GM12891 (cell line): ENCODE measurements at regions not wholly inside any gene's neighbourhood (a gene's known extent, or its start where the extent isn't known, plus 50 kb on each side); places are given as distances from the start of the nearest gene placed in this dataset.

Experiments used
- DNase-seq: peaks from one replicate; pipeline ENCODE4 v3.0.0; 2011; ENCODE audit warnings: low spot score; ENCODE audit not compliant: insufficient read length
- FAIRE-seq: peaks from 2 replicates; lab custom pipeline; 2011; peaks lifted over from hg19 to GRCh38; lab: Jason Lieb, UNC
- PAX5 ChIP-seq: IDR thresholded peaks from 2 replicates; pipeline ENCODE4 v1.6.1; 2011; ENCODE audit warnings: low read length, moderate library complexity, mild to moderate bottlenecking; ENCODE audit not compliant: insufficient read depth, severe bottlenecking
- POLR2A ChIP-seq: IDR thresholded peaks from 2 replicates; pipeline ENCODE4 v1.6.1; 2011; ENCODE audit warnings: low read depth, low read length, control low read depth
- POLR2AphosphoS5 ChIP-seq: IDR thresholded peaks from 2 replicates; pipeline ENCODE4 v1.6.1; 2011; ENCODE audit warnings: low read depth, low read length, control low read depth
- POU2F2 ChIP-seq: IDR thresholded peaks from 2 replicates; pipeline ENCODE4 v1.6.1; 2011; ENCODE audit warnings: low read depth, mild to moderate bottlenecking, control low read depth, low read length, moderate library complexity
- SPI1 ChIP-seq: IDR thresholded peaks from 2 replicates; pipeline ENCODE4 v1.6.1; 2011; ENCODE audit warnings: low read depth, low read length, control low read depth
- TAF1 ChIP-seq: IDR thresholded peaks from 2 replicates; pipeline ENCODE4 v1.6.1; 2011; ENCODE audit warnings: low read depth, low read length, control low read depth

GRCh38 chr2:126771501-126772195, 115.7 kb downstream of the GYPC start:
- TF ChIP-seq POU2F2 (no peak), POLR2A (no peak), POLR2AphosphoS5 (no peak), SPI1 (no peak), PAX5 (no peak), TAF1 (no peak)
- DNase-seq, result no peak
- no peak for FAIRE-seq

GRCh38 chr2:126774290-126774689, 118.3 kb downstream of the GYPC start:
- FAIRE-seq, result peak; percentile 38
- DNase-seq, result no peak
- TF ChIP-seq PAX5, result no peak
- no peak for TF ChIP-seq POLR2A
- no peak for TF ChIP-seq SPI1
- no peak for TF ChIP-seq POLR2AphosphoS5
- no peak for TF ChIP-seq TAF1
- TF ChIP-seq POU2F2, result no peak

- FAIRE-seq (no peak), DNase-seq (no peak)
- no peak for TF ChIP-seq SPI1
- TF ChIP-seq POLR2A, result no peak
- TF ChIP-seq POLR2AphosphoS5, result no peak
- TF ChIP-seq POU2F2, result no peak
- no peak for TF ChIP-seq PAX5
- no peak for TF ChIP-seq TAF1
Observed at GRCh38 chr2:126774761-126775160, 118.8 kb downstream of the GYPC start.

DNA sequence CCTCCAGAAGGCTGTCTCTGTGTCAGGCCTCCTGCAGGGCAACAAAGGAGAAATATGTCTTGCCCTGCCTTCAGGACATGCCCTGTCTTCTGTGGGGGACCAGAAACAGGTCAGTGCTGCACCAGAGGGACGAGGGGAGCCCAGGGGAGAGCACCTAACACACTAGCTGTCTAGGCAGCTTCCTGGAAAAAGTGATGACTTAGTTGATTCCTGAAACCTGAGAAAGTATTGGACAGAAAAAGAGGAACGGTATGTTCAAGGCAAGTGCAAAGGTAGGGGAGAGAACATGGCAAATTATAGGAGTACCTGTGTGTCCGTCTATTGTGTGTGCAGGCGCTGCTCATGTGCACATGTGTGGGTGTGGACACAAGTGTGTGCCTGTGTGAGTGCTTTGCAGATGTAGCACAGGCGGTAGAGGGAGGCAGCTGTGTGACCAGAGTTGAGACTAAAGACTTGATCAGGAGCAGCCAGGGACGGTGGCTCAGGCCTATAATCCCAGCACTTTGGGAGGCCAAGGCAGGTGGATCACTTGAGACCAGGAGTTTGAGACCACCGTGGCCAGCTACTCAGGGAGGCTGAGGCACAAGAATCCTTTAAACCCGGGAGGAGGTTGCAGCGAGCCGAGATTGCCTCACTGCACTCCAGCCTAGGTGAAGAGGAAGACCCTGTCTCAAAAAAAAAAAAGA, 119.5 kb downstream of the GYPC start:
- FAIRE-seq (no peak), DNase-seq (no peak)
- TF ChIP-seq POLR2A (no peak), PAX5 (no peak), TAF1 (no peak), SPI1 (no peak), POU2F2 (no peak), POLR2AphosphoS5 (no peak)

- FAIRE-seq (no peak), DNase-seq (no peak)
- no peak for TF ChIP-seq SPI1
- TF ChIP-seq PAX5, result no peak
- no peak for TF ChIP-seq POLR2AphosphoS5
- TF ChIP-seq TAF1, result no peak
- TF ChIP-seq POLR2A, result no peak
- TF ChIP-seq POU2F2, result no peak
Observed at GRCh38 chr2:126776255-126776654, 120.3 kb downstream of the GYPC start.

- TF ChIP-seq POU2F2, result no peak
- TF ChIP-seq POLR2AphosphoS5, result no peak
- TF ChIP-seq POLR2A, result no peak
- TF ChIP-seq PAX5, result no peak
- peak; percentile 41 for TF ChIP-seq SPI1
- TF ChIP-seq TAF1, result no peak
- peak; percentile 95 for FAIRE-seq
- peak; percentile 77 for DNase-seq
Observed at GRCh38 chr2:126776692-126777619, 121.0 kb downstream of the GYPC start.

DNA sequence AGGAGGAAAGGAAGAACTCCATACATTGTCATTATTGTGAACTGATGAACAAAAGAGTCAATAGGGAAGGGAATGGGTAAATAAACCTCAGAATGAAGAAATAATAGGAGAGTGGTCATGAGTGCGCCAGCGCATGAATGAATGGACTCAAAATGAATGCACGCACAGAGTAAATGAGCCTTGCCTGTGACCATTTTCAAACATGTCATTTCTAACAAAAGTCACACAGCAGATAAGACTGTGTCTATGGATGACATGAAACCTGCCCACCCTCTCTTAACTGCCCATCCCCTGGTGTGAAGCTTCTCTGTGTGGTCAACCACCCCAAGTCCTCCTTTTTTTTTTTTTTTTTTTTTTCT, 121.1 kb upstream of the TEX51 start:
- FAIRE-seq, result no peak
- no peak for DNase-seq
- TF ChIP-seq TAF1 (no peak), PAX5 (no peak), POLR2AphosphoS5 (no peak), POLR2A (no peak), POU2F2 (no peak), SPI1 (no peak)

GRCh38 chr2:126778561-126779501, 119.9 kb upstream of the TEX51 start:
- TF ChIP-seq POLR2A (no peak), SPI1 (no peak), TAF1 (no peak), POLR2AphosphoS5 (no peak), PAX5 (no peak), POU2F2 (no peak)
- no peak for DNase-seq
- FAIRE-seq, result no peak
